Loucy (cell line): ENCODE measurements at regions not wholly inside any gene's neighbourhood (a gene's known extent, or its start where the extent isn't known, plus 50 kb on each side); places are given as distances from the start of the nearest gene placed in this dataset.
"Not testable (repeated sequence)": the region's sequence is repeated elsewhere in the genome, so short reads cannot be mapped to it uniquely, and the experiment has no call there.

Experiments used
- H2AFZ ChIP-seq: fragments of 200-600 bp; sonication (generic); 2 replicates; pipeline ENCODE4 v1.6.0; 2016; ENCODE audit warnings: antibody characterized with exemption, mild to moderate bottlenecking, low read length, moderate library complexity
- H3F3A ChIP-seq: fragments of 200-600 bp; 2 replicates; pipeline ENCODE4 v1.6.0; 2016; ENCODE audit warnings: antibody characterized with exemption, low read depth, mild to moderate bottlenecking
- H3K27me3 ChIP-seq: fragments of 200-600 bp; sonication (generic); 2 replicates; pipeline ENCODE4 v1.6.1; 2014; ENCODE audit warnings: low read length, mild to moderate bottlenecking; ENCODE audit not compliant: insufficient read depth, poor library complexity, severe bottlenecking
- H3K36me3 ChIP-seq: fragments of 200-600 bp; sonication (generic); 2 replicates; pipeline ENCODE4 v1.6.1; 2016; ENCODE audit warnings: low read length; ENCODE audit not compliant: insufficient read depth
- H3K4me1 ChIP-seq: fragments of 200-600 bp; sonication (generic); 2 replicates; pipeline ENCODE4 v1.5.1; 2014; ENCODE audit warnings: low read length, mild to moderate bottlenecking; ENCODE audit not compliant: insufficient read depth, poor library complexity, severe bottlenecking
- H3K4me2 ChIP-seq: fragments of 200-600 bp; sonication (generic); 2 replicates; pipeline ENCODE4 v1.6.0; 2014; ENCODE audit warnings: antibody characterized with exemption, low read length, low read depth, mild to moderate bottlenecking; ENCODE audit not compliant: poor library complexity, severe bottlenecking
- H3K4me3 ChIP-seq: fragments of 200-600 bp; sonication (generic); 2 replicates; pipeline ENCODE4 v1.5.1; 2014; ENCODE audit warnings: low read length, mild to moderate bottlenecking, mixed read lengths; ENCODE audit not compliant: poor library complexity, severe bottlenecking
- H3K79me2 ChIP-seq: fragments of 200-600 bp; sonication (generic); 2 replicates; pipeline ENCODE4 v1.6.1; 2014; ENCODE audit warnings: low read length; ENCODE audit not compliant: insufficient read depth
- H3K9ac ChIP-seq: fragments of 200-600 bp; sonication (generic); 2 replicates; pipeline ENCODE4 v1.6.0; 2014; ENCODE audit warnings: mild to moderate bottlenecking, low read depth, low read length, moderate library complexity; ENCODE audit not compliant: poor library complexity, severe bottlenecking
- H3K9me2 ChIP-seq: fragments of 200-600 bp; sonication (generic); replicated peaks from 2 replicates; pipeline ENCODE4 v1.6.1; 2016; ENCODE audit warnings: low read depth, low read length, mixed read lengths
- H3K9me3 ChIP-seq: fragments of 200-600 bp; sonication (generic); 2 replicates; pipeline ENCODE4 v1.6.1; 2014; ENCODE audit warnings: mild to moderate bottlenecking, antibody characterized with exemption, low read length, low read depth; ENCODE audit not compliant: insufficient read depth
- H4K20me1 ChIP-seq: fragments of 200-600 bp; sonication (generic); 2 replicates; pipeline ENCODE4 v1.6.0; 2014; ENCODE audit warnings: antibody characterized with exemption, low read length, mild to moderate bottlenecking; ENCODE audit not compliant: insufficient read depth, poor library complexity, severe bottlenecking
- EZH2phosphoT487 ChIP-seq: fragments of 200-600 bp; IDR thresholded peaks from 2 replicates; pipeline ENCODE4 v1.6.1; 2018; ENCODE audit warnings: antibody characterized with exemption, mild to moderate bottlenecking, moderate library complexity, borderline replicate concordance
- TF ChIP-seq, protein P1 (sequence below): fragments of 200-600 bp; sonication (generic); conservative IDR thresholded peaks from 2 replicates; pipeline ENCODE4 v1.5.1; 2014; ENCODE audit warnings: mild to moderate bottlenecking, antibody characterized with exemption, low read length

DNA sequence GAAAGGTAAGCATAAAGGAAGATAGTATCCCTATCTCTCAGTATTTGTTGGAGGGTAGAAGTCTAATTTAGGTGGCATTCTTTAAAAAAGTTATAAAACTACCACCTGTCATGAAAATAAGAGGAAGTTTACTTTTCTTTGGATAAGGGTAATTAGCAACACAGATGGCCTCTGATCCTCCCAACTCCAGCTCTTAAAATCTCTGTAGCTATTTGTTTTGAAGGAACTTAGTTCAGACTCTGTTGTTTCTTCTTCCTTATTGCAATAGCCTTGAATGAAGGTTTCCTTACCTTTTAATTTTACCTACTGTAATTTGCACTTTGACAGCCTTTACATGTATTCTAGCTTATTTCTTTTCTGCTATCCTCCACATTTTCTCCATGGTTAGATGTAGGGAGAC lies 1261.3 kb downstream of the RAPGEF2 start:
- Histone ChIP-seq H2AFZ (no peak overlapping the region), H3K4me3 (no peak overlapping the region), H3K9me3 (no peaks in the 10 kb centered on the region), H3F3A (no peaks in the 10 kb centered on the region), H3K4me1 (no peaks in the 10 kb centered on the region), H4K20me1 (no peaks in the 10 kb centered on the region), H3K4me2 (no peak overlapping the region), H3K79me2 (no peaks in the 10 kb centered on the region), H3K9ac (no peak overlapping the region), H3K9me2 (no peaks in the 10 kb centered on the region), H3K36me3 (no peaks in the 10 kb centered on the region), H3K27me3 (no peaks in the 10 kb centered on the region)
- TF ChIP-seq EZH2phosphoT487: no peak
- TF ChIP-seq, protein P1, sequence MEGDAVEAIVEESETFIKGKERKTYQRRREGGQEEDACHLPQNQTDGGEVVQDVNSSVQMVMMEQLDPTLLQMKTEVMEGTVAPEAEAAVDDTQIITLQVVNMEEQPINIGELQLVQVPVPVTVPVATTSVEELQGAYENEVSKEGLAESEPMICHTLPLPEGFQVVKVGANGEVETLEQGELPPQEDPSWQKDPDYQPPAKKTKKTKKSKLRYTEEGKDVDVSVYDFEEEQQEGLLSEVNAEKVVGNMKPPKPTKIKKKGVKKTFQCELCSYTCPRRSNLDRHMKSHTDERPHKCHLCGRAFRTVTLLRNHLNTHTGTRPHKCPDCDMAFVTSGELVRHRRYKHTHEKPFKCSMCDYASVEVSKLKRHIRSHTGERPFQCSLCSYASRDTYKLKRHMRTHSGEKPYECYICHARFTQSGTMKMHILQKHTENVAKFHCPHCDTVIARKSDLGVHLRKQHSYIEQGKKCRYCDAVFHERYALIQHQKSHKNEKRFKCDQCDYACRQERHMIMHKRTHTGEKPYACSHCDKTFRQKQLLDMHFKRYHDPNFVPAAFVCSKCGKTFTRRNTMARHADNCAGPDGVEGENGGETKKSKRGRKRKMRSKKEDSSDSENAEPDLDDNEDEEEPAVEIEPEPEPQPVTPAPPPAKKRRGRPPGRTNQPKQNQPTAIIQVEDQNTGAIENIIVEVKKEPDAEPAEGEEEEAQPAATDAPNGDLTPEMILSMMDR: no peak

DNA sequence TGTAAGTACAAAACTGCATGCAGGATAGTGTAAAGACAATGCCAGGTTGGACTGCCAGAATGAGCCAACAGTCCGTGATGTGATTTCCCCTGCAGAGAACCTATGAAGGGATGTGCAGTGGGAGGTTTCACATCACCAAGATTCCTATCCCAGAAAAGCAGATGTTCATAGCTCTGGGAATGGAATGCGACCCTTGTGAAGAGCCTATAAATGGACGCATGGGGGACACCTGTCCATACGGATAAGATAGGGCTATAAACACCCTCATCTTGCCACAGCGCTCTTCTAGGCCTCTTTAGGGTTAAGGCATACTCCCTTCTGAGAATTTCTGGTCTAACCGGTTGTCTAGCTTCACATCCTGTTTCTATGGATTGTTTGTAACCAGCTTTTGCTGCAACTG lies 1261.8 kb downstream of the RAPGEF2 start:
- not testable (repeated sequence) for H3K9ac ChIP-seq, H3K9me2 ChIP-seq, H3K9me3 ChIP-seq, H2AFZ ChIP-seq, H4K20me1 ChIP-seq, H3K79me2 ChIP-seq, H3K4me3 ChIP-seq, H3K4me1 ChIP-seq, H3K36me3 ChIP-seq, H3F3A ChIP-seq, H3K4me2 ChIP-seq, H3K27me3 ChIP-seq

GRCh38 chr4:160365383-160365782 lies 1262.5 kb downstream of the RAPGEF2 start:
- H3K9me2 ChIP-seq, H3K27me3 ChIP-seq, H3K36me3 ChIP-seq, H2AFZ ChIP-seq, H3K9ac ChIP-seq, H3K4me2 ChIP-seq, H3K79me2 ChIP-seq, H3K9me3 ChIP-seq, H3K4me3 ChIP-seq, H4K20me1 ChIP-seq, H3F3A ChIP-seq, H3K4me1 ChIP-seq: not testable (repeated sequence)

DNA sequence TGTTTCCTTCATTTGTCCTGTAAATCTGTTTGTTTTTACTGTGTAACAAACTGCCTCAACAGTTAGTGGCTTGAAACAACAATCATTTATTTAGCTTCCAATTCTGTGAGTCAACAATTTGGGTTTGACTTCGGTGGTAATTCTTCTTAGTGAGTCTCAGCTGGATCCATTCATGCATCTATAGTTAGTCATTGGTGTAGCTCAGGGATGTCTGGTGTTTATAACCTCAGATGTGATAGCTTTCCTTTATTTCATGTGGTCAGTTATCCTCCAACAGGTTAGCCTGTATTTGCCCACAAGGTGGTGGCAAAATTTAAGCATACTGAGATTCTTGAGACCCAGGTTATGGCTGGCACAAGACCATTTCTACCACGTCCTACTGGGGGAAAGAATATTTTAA lies 1267.2 kb downstream of the RAPGEF2 start:
- no peaks in the 10 kb centered on the region for H3K9me3 ChIP-seq

More for the DNA sequence above, 1267.2 kb downstream of the RAPGEF2 start:
- Histone ChIP-seq H3K9ac (no peak overlapping the region), H3K4me1 (no peaks in the 10 kb centered on the region), H3K4me3 (no peak overlapping the region), H2AFZ (no peak overlapping the region), H3K36me3 (no peaks in the 10 kb centered on the region), H3F3A (no peaks in the 10 kb centered on the region), H3K79me2 (no peaks in the 10 kb centered on the region), H3K27me3 (no peaks in the 10 kb centered on the region), H3K9me2 (no peaks in the 10 kb centered on the region), H4K20me1 (no peaks in the 10 kb centered on the region), H3K4me2 (no peak overlapping the region)
- TF ChIP-seq, protein P1: no peak
- no peak for TF ChIP-seq EZH2phosphoT487
